SK-N-SH (cell line): ENCODE measurements at regions not wholly inside any gene's neighbourhood (a gene's known extent, or its start where the extent isn't known, plus 50 kb on each side); places are given as distances from the start of the nearest gene placed in this dataset.

Source experiments
- CTCF ChIA-PET: fragments of 300-600, 350-600 bp; formaldehyde crosslinking; extraction: SDS; loops from one replicate; lab custom pipeline; 2021; lab: Yijun Ruan, JAX
- POLR2A ChIA-PET: fragments of 350-600 bp; sonication (Branson Sonifier 250); formaldehyde crosslinking; extraction: SDS; loops from one replicate; lab custom pipeline; 2020; ENCODE audit warnings: antibody characterized with exemption, inconsistent platforms; lab: Yijun Ruan, JAX
- DNase-seq: peaks from one replicate; pipeline ENCODE4 v3.0.0; 2012
- H2AFZ ChIP-seq: fragments of 200-600 bp; sonication (generic); 2 replicates; pipeline ENCODE4 v1.8.1; 2016; ENCODE audit warnings: antibody characterized with exemption, mild to moderate bottlenecking, low read depth
- H3F3A ChIP-seq: fragments of 200-600 bp; sonication (generic); replicated peaks from 2 replicates; pipeline ENCODE3; 2016; ENCODE audit warnings: antibody characterized with exemption, mild to moderate bottlenecking; ENCODE audit not compliant: insufficient read depth
- H3K27ac ChIP-seq, 2 experiments: fragments of 200-500 bp in 1 of 2; fragments of 200-600 bp in 1 of 2; sonication (Bioruptor generic) in 1 of 2; sonication (generic), shearing (Covaris generic) in 1 of 2; 2 replicates each; pipeline versions ENCODE4 v1.5.1 to v1.6.1; 2014 to 2016; ENCODE audit warnings: low read depth in 2 of 2, inconsistent platforms in 1 of 2, low read length in 1 of 2, mild to moderate bottlenecking in 1 of 2, mixed read lengths in 1 of 2
- H3K27me3 ChIP-seq: fragments of 200-600 bp; sonication (generic), shearing (Covaris generic); 2 replicates; pipeline ENCODE4 v1.6.1; 2016; ENCODE audit warnings: mixed run types; ENCODE audit not compliant: insufficient read depth
- H3K36me3 ChIP-seq, 2 experiments: fragments of 200-500 bp in 1 of 2; fragments of 200-600 bp in 1 of 2; sonication (Bioruptor generic) in 1 of 2; sonication (generic) in 1 of 2; replicated peaks in 1 of 2; 2 replicates each; pipeline versions ENCODE3 to v1.5.1; 2014 to 2016; ENCODE audit warnings: low read length in 1 of 2, mild to moderate bottlenecking in 1 of 2; ENCODE audit not compliant: insufficient read depth in 2 of 2, control insufficient read depth in 1 of 2
- H3K4me1 ChIP-seq, 2 experiments: fragments of 200-500 bp in 1 of 2; fragments of 200-600 bp in 1 of 2; sonication (Bioruptor generic) in 1 of 2; sonication (generic), shearing (Covaris generic) in 1 of 2; 2 replicates each; pipeline versions ENCODE4 v1.5.1 to v1.6.1; 2014 to 2016; ENCODE audit warnings: low read depth in 1 of 2, low read length in 1 of 2, mixed run types in 1 of 2; ENCODE audit not compliant: insufficient read depth in 2 of 2, control insufficient read depth in 1 of 2
- H3K4me2 ChIP-seq: fragments of 200-600 bp; sonication (generic), shearing (Covaris generic); 2 replicates; pipeline ENCODE4 v1.6.1; 2017; ENCODE audit warnings: mixed run types
- H3K4me3 ChIP-seq, 2 experiments: fragments of 200-500 bp in 1 of 2; fragments of 200-600 bp in 1 of 2; sonication (Bioruptor generic) in 1 of 2; sonication (generic), shearing (Covaris generic) in 1 of 2; 2 replicates each; pipeline versions ENCODE4 v1.5.1 to v1.8.1; 2014 to 2016; ENCODE audit warnings: low read depth in 2 of 2, inconsistent platforms in 1 of 2, low read length in 1 of 2, mild to moderate bottlenecking in 1 of 2, mixed read lengths in 1 of 2, moderate library complexity in 1 of 2
- H3K79me2 ChIP-seq: fragments of 200-600 bp; sonication (generic); 2 replicates; pipeline ENCODE4 v1.8.1; 2017; ENCODE audit warnings: mild to moderate bottlenecking; ENCODE audit not compliant: insufficient read depth
- H3K9ac ChIP-seq: fragments of 200-600 bp; sonication (generic); 2 replicates; pipeline ENCODE4 v1.6.1; 2017; ENCODE audit warnings: mixed run types
- H3K9me2 ChIP-seq: fragments of 200-600 bp; sonication (generic); 2 replicates; pipeline ENCODE4 v1.6.1; 2017; ENCODE audit warnings: mixed run types
- H3K9me3 ChIP-seq: fragments of 200-600 bp; sonication (generic); 2 replicates; pipeline ENCODE4 v1.6.1; 2017; ENCODE audit warnings: mixed run types, mild to moderate bottlenecking, moderate library complexity
- H4K20me1 ChIP-seq: fragments of 200-600 bp; sonication (generic); 2 replicates; pipeline ENCODE4 v1.6.1; 2017; ENCODE audit warnings: mild to moderate bottlenecking, mixed run types; ENCODE audit not compliant: insufficient read depth
- CHD2 ChIP-seq: fragments of 150-350 bp; IDR thresholded peaks from 2 replicates; pipeline ENCODE4 v1.6.1; 2018; ENCODE audit warnings: low read length; ENCODE audit not compliant: partially characterized antibody
- CTCF ChIP-seq: fragments of 200-600 bp; sonication (generic); IDR thresholded peaks from 2 replicates; pipeline ENCODE4 v1.6.1; 2017; ENCODE audit warnings: antibody characterized with exemption, mild to moderate bottlenecking, moderate library complexity
- ELF1 ChIP-seq: IDR thresholded peaks from 2 replicates; pipeline ENCODE4 v1.4.0; 2012
- FOSL2 ChIP-seq: IDR thresholded peaks from 2 replicates; pipeline ENCODE4 v1.4.0; 2012; ENCODE audit warnings: low read depth, mild to moderate bottlenecking, moderate library complexity, borderline replicate concordance
- FOXM1 ChIP-seq: IDR thresholded peaks from 2 replicates; pipeline ENCODE4 v1.4.0; 2012; ENCODE audit warnings: low read depth, mild to moderate bottlenecking
- GABPA ChIP-seq: IDR thresholded peaks from 2 replicates; pipeline ENCODE4 v1.4.0; 2012; ENCODE audit warnings: low read depth, mild to moderate bottlenecking
- MXI1 ChIP-seq: IDR thresholded peaks from 2 replicates; pipeline ENCODE4 v1.6.1; 2012; ENCODE audit warnings: mild to moderate bottlenecking, low read depth, low read length, improper control_type of control experiment
- NRF1 ChIP-seq: IDR thresholded peaks from 2 replicates; pipeline ENCODE4 v1.6.1; 2012; ENCODE audit warnings: low read depth, mild to moderate bottlenecking, low read length
- POLR2AphosphoS5 ChIP-seq: IDR thresholded peaks from 2 replicates; pipeline ENCODE4 v1.6.1; 2012; ENCODE audit warnings: low read depth, low read length
- RFX5 ChIP-seq: IDR thresholded peaks from 2 replicates; pipeline ENCODE4 v1.6.1; 2012; ENCODE audit warnings: mild to moderate bottlenecking, improper control_type of control experiment, low read length
- SIN3A ChIP-seq: IDR thresholded peaks from 2 replicates; pipeline ENCODE4 v1.6.1; 2012; ENCODE audit warnings: low read depth, mild to moderate bottlenecking, low read length, moderate library complexity, borderline replicate concordance
- SMC3 ChIP-seq: IDR thresholded peaks from 2 replicates; pipeline ENCODE4 v1.6.1; 2012; ENCODE audit warnings: low read depth, low read length, improper control_type of control experiment
- TAF1 ChIP-seq: IDR thresholded peaks from 2 replicates; pipeline ENCODE4 v1.6.1; 2012; ENCODE audit warnings: low read depth, mild to moderate bottlenecking, low read length, moderate library complexity, borderline replicate concordance
- TEAD4 ChIP-seq: IDR thresholded peaks from 2 replicates; pipeline ENCODE4 v1.4.0; 2012; ENCODE audit warnings: mild to moderate bottlenecking, borderline replicate concordance; ENCODE audit not compliant: insufficient read depth
- YY1 ChIP-seq: IDR thresholded peaks from 2 replicates; pipeline ENCODE4 v1.4.0; 2012; ENCODE audit warnings: low read depth, mild to moderate bottlenecking
- WGBS: methylation state at CpG from one replicate; pipeline ENCODE4 v1.1.6; 2017; ENCODE audit warnings: low lambda C conversion rate; 5-methylcytosine and 5-hydroxymethylcytosine counted together
- TF ChIP-seq, protein P1 (sequence below): IDR thresholded peaks from 2 replicates; pipeline ENCODE4 v1.4.0; 2012; ENCODE audit warnings: low read depth
- TF ChIP-seq, protein P2 (sequence below): IDR thresholded peaks from 2 replicates; pipeline ENCODE4 v1.6.1; 2012; ENCODE audit warnings: mild to moderate bottlenecking, low read depth, low read length, moderate library complexity

DNA sequence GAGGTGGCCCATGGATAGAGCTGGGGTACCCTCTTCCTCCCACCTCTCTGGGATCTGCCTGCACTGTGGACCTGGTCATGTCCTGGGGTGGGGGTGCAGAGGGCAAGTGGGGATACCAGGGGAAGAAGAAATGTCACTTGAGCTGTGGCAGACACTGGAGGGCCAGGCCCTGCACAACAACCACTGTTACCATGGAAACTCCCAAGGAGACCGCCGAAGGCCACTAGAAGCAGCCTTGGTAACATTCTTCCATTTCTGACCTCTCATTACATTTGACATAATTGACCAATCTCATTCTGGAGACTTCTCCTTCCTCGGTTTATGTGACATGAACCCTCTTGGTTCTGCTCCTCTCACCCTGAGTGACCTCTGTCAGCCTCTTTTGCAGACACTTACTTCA is 179.9 kb upstream of the SERP2 start:
- no peaks in the 10 kb centered on the region for H3K9me3 ChIP-seq
- WGBS: 100% methylated on average over 3 of the region's 3 CpGs
- CTCF ChIA-PET: no interaction called here
- no peaks in the 10 kb centered on the region for H3K4me1 ChIP-seq
- no peak overlapping the region for H3K27ac ChIP-seq
- no peak overlapping the region for H3K4me2 ChIP-seq
- no peak for DNase-seq
- POLR2A ChIA-PET: no interaction called here
- no peak overlapping the region for H3K9ac ChIP-seq
- no peaks in the 10 kb centered on the region for H3K36me3 ChIP-seq
- H3K79me2 ChIP-seq: no peaks in the 10 kb centered on the region
- no peak overlapping the region for H2AFZ ChIP-seq
- H3K9me2 ChIP-seq: no peaks in the 10 kb centered on the region
- no peaks in the 10 kb centered on the region for H3F3A ChIP-seq
- no peak overlapping the region for H3K4me3 ChIP-seq
- H4K20me1 ChIP-seq: no peaks in the 10 kb centered on the region
- TF ChIP-seq TEAD4: no peak
- TF ChIP-seq GABPA: no peak
- TF ChIP-seq TAF1: no peak
- TF ChIP-seq SIN3A: no peak
- TF ChIP-seq, protein P1, sequence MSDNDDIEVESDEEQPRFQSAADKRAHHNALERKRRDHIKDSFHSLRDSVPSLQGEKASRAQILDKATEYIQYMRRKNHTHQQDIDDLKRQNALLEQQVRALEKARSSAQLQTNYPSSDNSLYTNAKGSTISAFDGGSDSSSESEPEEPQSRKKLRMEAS: no peak
- no peak for TF ChIP-seq CHD2
- H3K27me3 ChIP-seq: no peaks in the 10 kb centered on the region; the same call in 1 of the 2 replicates

DNA sequence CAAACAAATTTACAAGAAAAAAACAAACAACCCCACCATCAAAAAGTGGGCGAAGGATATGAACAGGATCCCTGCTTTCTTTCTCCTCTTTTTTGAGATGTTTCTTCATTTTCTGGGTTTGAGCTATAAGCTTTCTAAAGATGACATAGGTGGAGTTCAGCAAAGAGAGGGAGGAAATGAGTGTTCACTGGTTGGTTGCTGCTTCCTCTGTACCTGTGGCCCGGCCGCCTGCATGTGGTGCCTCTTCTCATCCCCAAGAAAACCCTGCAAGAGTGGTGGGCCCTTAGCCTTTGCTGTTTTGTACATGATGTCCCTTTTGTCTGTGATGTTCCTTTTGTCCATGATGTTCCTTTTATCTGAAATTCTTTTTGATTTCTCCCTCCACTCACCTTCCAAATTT is 178.4 kb upstream of the SERP2 start:
- Histone ChIP-seq H3K9me2 (no peaks in the 10 kb centered on the region), H3K4me2 (no peak overlapping the region), H3K36me3 (no peaks in the 10 kb centered on the region), H3K9me3 (no peaks in the 10 kb centered on the region), H3K4me3 (no peak overlapping the region), H3K79me2 (no peaks in the 10 kb centered on the region), H3F3A (no peaks in the 10 kb centered on the region), H3K4me1 (no peaks in the 10 kb centered on the region), H4K20me1 (no peaks in the 10 kb centered on the region), H3K27ac (no peak overlapping the region), H3K27me3 (no peaks in the 10 kb centered on the region; the same call in 1 of the 2 replicates), H3K9ac (no peak overlapping the region), H2AFZ (no peak overlapping the region)
- TF ChIP-seq RFX5: no peak
- no peak for TF ChIP-seq FOSL2
- no peak for DNase-seq
- ChIA-PET POLR2A (no interaction called here), CTCF (no interaction called here)
- 86% methylated on average over 3 of the region's 3 CpGs for WGBS

GRCh38 chr13:44196196-44196751 is 177.3 kb upstream of the SERP2 start:
- 82% methylated on average over 1 of the region's 1 CpG for WGBS
- Histone ChIP-seq H2AFZ (no peak overlapping the region), H4K20me1 (no peaks in the 10 kb centered on the region), H3F3A (no peaks in the 10 kb centered on the region), H3K27ac (no peak overlapping the region), H3K4me1 (no peaks in the 10 kb centered on the region), H3K4me3 (no peak overlapping the region), H3K36me3 (no peaks in the 10 kb centered on the region), H3K27me3 (no peaks in the 10 kb centered on the region; the same call in 1 of the 2 replicates), H3K9me2 (no peaks in the 10 kb centered on the region), H3K9me3 (no peaks in the 10 kb centered on the region), H3K79me2 (no peaks in the 10 kb centered on the region), H3K4me2 (no peak overlapping the region), H3K9ac (no peak overlapping the region)
- ChIA-PET CTCF (no interaction called here), POLR2A (no interaction called here)
- no peak for DNase-seq
- no peak for TF ChIP-seq SIN3A
- TF ChIP-seq SMC3: no peak
- no peak for TF ChIP-seq YY1
- no peak for TF ChIP-seq POLR2AphosphoS5
- no peak for TF ChIP-seq MXI1
- no peak for TF ChIP-seq NRF1
- no peak for TF ChIP-seq GABPA
- TF ChIP-seq, protein P2, sequence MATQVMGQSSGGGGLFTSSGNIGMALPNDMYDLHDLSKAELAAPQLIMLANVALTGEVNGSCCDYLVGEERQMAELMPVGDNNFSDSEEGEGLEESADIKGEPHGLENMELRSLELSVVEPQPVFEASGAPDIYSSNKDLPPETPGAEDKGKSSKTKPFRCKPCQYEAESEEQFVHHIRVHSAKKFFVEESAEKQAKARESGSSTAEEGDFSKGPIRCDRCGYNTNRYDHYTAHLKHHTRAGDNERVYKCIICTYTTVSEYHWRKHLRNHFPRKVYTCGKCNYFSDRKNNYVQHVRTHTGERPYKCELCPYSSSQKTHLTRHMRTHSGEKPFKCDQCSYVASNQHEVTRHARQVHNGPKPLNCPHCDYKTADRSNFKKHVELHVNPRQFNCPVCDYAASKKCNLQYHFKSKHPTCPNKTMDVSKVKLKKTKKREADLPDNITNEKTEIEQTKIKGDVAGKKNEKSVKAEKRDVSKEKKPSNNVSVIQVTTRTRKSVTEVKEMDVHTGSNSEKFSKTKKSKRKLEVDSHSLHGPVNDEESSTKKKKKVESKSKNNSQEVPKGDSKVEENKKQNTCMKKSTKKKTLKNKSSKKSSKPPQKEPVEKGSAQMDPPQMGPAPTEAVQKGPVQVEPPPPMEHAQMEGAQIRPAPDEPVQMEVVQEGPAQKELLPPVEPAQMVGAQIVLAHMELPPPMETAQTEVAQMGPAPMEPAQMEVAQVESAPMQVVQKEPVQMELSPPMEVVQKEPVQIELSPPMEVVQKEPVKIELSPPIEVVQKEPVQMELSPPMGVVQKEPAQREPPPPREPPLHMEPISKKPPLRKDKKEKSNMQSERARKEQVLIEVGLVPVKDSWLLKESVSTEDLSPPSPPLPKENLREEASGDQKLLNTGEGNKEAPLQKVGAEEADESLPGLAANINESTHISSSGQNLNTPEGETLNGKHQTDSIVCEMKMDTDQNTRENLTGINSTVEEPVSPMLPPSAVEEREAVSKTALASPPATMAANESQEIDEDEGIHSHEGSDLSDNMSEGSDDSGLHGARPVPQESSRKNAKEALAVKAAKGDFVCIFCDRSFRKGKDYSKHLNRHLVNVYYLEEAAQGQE: no peak
- TF ChIP-seq FOXM1: no peak
- TF ChIP-seq CTCF: no peak
- TF ChIP-seq ELF1: no peak
